ENCODE measurements at regions not wholly inside any gene's neighbourhood (a gene's known extent, or its start where the extent isn't known, plus 50 kb on each side); places are given as distances from the start of the nearest gene placed in this dataset.

- no peak for DNase-seq (ENCODE audit: low spot score in 2 of 2)
- no peak overlapping the region for H3K4me3 ChIP-seq (ENCODE audit: low read depth, poor library complexity, severe bottlenecking)
- 77 to 83% methylated on average over 4 of the region's 4 CpGs for WGBS, 2 donors
- TF ChIP-seq CTCF (IDR thresholded peaks at IDR 0.05): no peak
- TF ChIP-seq POLR2A (IDR thresholded peaks at IDR 0.05): no peak
- intact Hi-C loops (cut with DNase I; ENCODE audit: low total_unique reads): no loop called here
Observed at GRCh38 chr5:158369241-158369640, 510.3 kb upstream of the CLINT1 start.

GRCh38 chr5:158368686-158369085 is 509.7 kb upstream of the CLINT1 start:
- TF ChIP-seq POLR2A (IDR thresholded peaks at IDR 0.05): no peak
- no peak for TF ChIP-seq CTCF (IDR thresholded peaks at IDR 0.05)
- 70 to 85% methylated on average over 4 of the region's 4 CpGs for WGBS, 2 donors
- no peak overlapping the region for H3K4me3 ChIP-seq (ENCODE audit: low read depth, poor library complexity, severe bottlenecking)
- intact Hi-C loops (cut with DNase I; ENCODE audit: low total_unique reads): no loop called here
- no peak for DNase-seq (ENCODE audit: low spot score in 2 of 2)

- WGBS, 2 donors: 64 to 68% methylated on average over 4 of the region's 4 CpGs
- no peak overlapping the region for H3K4me3 ChIP-seq (ENCODE audit: low read depth, poor library complexity, severe bottlenecking)
- intact Hi-C loops (cut with DNase I; ENCODE audit: low total_unique reads): no loop called here
- TF ChIP-seq CTCF (IDR thresholded peaks at IDR 0.05) (no peak), POLR2A (IDR thresholded peaks at IDR 0.05) (no peak)
- no peak for DNase-seq (ENCODE audit: low spot score in 2 of 2)
Observed at GRCh38 chr5:158364367-158364766, 505.4 kb upstream of the CLINT1 start.

GRCh38 chr5:158354958-158355357 is 496.0 kb upstream of the CLINT1 start:
- intact Hi-C loops (cut with DNase I; ENCODE audit: low total_unique reads): no loop called here
- H3K4me3 ChIP-seq (ENCODE audit: low read depth, poor library complexity, severe bottlenecking): no peak overlapping the region
- DNase-seq (ENCODE audit: low spot score in 2 of 2): no peak
- no peak for TF ChIP-seq POLR2A (IDR thresholded peaks at IDR 0.05)
- no peak for TF ChIP-seq CTCF (IDR thresholded peaks at IDR 0.05)

GRCh38 chr5:158351485-158352125 is 492.7 kb upstream of the CLINT1 start:
- TF ChIP-seq POLR2A (IDR thresholded peaks at IDR 0.05) (no peak), CTCF (IDR thresholded peaks at IDR 0.05) (no peak)
- H3K4me3 ChIP-seq (ENCODE audit: low read depth, poor library complexity, severe bottlenecking): no peak overlapping the region
- intact Hi-C loops (cut with DNase I; ENCODE audit: low total_unique reads): no loop called here
- WGBS, 2 donors: 85 to 86% methylated on average over 6 of the region's 6 CpGs
- no peak for DNase-seq (ENCODE audit: low spot score in 2 of 2)

GRCh38 chr5:158349987-158350386 is 491.0 kb upstream of the CLINT1 start:
- WGBS, 2 donors: 58 to 67% methylated on average over 6 of the region's 6 CpGs
- DNase-seq (ENCODE audit: low spot score in 2 of 2): no peak
- intact Hi-C loops (cut with DNase I; ENCODE audit: low total_unique reads): no loop called here
- no peak overlapping the region for H3K4me3 ChIP-seq (ENCODE audit: low read depth, poor library complexity, severe bottlenecking)
- TF ChIP-seq POLR2A (IDR thresholded peaks at IDR 0.05) (no peak), CTCF (IDR thresholded peaks at IDR 0.05) (no peak)

Data from lower leg skin (tissue), 4 donors.